CD4-positive, alpha-beta T cell treated with Interleukin-10 for 1 hour (primary cell): ENCODE measurements at regions not wholly inside any gene's neighbourhood (a gene's known extent, or its start where the extent isn't known, plus 50 kb on each side); places are given as distances from the start of the nearest gene placed in this dataset.
A peak's percentile ranks its signal among the peaks of the same experiment; 100 is the strongest.
"Not testable (repeated sequence)": the region's sequence is repeated elsewhere in the genome, so short reads cannot be mapped to it uniquely, and the experiment has no call there.

Experiments used
- DNase-seq: peaks from one replicate; pipeline ENCODE4 v3.0.0-alpha.2; 2020

DNA sequence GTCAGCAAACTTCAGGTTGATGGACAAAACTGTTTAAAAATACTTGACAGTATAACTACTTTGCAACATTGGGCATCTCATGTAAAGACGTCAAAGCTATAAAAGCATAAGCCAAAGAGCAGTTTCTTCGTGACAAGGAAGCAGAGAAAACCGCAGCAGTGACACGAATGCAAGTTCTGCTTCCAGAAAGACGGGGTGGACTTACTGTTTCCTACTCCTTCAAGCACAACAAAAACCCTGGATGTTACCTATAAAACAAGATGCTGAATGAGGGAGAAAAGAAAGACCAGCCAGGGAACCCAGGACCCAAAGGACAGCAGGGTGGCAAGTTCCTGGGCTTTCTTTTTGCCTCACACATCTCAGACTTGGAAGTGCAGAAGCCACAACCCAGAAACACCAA lies 98.0 kb downstream of the DLL1 start:
- no peak for DNase-seq

DNA sequence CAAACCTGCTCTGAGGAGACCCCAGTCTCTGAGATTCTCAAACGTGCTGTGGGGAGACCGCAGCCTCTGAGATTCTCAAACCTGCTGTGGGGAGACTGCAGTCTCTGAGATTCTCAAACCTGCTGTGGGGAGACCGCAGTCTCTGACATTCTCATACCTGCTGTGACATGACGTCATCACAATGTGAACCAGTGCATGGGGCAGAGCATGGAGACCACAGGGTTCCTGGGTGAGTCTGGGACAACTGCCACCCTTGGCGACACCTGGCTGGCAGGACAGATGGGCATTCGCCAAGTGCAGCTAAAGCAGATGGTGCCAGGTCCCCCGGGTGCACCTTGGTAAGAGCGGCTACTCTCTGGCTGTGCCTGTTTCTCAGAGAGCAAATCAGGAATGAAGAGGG lies 98.8 kb downstream of the DLL1 start:
- DNase-seq, result not testable (repeated sequence)

DNA sequence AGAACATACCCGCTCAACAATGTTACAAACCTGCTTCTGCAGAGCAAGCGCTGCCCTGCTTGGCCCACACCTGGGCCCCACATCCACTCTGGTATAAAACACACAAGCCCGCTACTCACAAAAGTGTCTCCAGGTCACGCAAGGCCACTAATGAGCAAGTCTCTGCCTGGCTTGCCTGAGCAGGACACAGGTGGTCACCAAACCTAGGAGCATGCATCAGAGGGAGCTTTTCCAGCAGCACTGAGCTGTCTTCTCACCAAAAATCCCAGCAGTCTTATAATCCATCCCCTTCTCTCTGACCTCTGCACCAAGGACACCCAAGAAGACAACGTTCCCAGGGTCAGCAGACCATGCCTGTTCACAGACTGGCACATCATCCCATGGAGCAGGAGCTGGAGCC lies 100.8 kb downstream of the DLL1 start:
- DNase-seq, result no peak

- DNase-seq, result no peak
Observed at GRCh38 chr6:170189236-170189635, 101.6 kb downstream of the DLL1 start.

GRCh38 chr6:170188571-170189001 lies 102.3 kb downstream of the DLL1 start:
- no peak for DNase-seq

- DNase-seq, result no peak
Observed at GRCh38 chr6:170187669-170188566, 103.0 kb downstream of the DLL1 start.

DNA sequence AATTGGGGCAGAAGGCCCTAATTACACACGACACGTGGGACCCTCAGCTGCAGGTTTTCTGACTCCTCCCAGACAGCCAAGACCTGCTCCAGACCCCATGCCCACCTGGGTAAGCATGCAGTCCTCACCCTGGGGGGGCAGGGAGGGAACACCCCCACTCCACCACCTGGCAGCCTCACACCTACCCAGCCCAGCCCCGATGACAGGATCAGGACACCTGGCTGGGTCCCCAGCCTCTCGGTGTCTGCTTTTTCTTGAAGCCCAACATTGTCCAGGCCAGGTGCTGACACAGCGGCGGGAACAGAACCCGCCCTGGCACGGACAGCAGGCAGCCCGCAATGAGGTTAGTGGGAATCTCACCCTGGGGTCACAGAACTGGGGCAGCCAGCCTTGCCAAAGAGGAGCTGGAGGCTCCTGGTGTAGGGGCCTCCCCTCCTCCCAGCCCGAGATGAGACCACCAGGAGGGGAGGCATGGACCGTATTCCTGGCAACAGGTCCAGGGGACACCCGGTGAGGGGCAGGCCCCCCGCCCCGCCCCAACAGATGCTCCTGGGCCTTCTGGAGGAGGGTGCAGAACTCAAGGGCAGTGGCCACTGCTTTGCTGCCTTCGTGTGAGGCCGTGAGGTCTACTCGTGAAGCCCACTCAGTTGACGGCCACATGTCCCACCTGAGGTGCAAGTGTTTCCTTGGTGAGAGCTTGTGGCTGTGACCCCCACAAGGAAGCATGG lies 103.8 kb downstream of the DLL1 start:
- DNase-seq, result no peak

DNA sequence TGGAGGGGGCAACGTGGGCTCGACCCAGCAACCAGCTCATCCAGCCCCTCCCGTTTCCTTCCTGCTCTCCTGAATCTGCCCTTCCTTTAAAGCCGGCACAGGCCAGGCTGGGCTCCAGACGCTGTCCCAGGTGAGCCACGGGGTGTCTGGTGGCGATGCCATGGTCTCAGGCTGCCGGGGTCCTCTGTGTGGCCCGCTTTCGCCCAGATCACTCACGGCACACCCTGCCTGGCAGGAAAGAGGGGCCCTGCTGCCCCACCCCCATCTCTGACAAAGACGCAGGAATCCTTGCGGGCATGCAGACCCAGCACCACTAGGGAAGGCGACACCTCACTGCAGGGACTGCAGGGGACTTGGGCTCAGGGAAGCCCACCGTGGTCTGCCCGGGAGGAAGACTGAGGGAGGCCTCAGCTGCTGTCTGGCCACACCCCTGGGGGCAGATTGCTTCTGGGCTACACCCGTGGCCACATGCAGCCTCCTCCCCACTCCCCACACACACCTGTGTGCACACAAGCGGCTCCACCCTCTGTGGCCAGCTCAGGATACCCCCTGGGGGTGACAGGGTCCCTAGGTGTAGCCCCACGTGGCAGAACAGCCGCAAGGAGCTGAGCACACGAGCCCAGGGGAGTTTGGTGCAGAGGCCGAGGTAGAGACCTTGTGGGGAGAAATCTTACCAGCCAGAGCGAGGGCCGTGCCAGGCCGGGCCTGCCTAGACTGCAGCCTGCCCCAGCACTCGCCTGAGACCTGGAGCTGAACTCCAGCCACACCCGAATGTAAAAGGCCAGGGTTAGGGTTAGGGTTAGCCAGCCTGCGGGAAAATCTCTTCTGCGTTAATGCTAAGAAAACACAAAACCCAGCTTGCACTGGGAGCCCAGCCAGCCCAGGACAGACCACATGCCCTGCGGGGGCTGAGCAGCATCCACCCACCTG lies 104.6 kb downstream of the DLL1 start:
- DNase-seq, result no peak

DNA sequence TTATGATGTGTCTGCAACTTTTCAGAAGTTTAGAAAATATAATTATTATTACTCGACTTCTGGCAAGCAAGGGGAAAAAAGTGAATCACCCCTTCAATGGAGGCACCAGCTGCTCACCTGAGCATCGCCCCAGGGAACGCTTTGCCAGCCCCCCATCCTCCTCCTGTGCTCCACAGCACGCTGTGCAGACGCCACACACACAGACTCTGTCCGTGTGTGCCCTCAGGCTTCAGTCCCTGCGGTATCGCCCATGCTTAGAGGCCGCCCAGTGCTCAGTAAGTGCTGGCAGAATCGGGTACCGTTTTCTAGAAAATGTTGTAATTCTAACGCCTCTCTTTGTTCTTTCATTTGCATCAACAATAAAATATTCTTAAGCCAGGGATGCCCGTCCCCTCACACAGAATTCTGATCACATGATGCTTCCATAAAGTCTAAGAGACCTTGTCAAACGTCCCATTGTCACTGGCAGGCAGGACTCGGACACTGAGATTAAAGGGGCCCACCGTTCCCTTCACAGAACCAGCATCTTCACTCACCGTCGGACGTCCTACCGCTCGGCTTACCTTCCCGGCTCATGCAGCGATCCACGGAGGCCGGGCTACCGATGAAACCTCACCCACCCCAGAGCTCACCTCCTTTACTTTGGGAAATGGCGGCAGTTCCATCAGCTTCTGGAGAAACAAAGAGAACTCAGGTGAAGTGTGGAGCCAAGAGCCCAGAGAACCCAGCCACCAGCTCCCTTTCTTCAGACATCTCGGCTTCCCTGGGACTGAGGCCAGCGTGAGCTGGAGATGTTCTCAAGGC lies 105.5 kb downstream of the DLL1 start:
- no peak for DNase-seq

GRCh38 chr6:170184316-170184715 lies 106.6 kb downstream of the DLL1 start:
- peak; percentile 7 for DNase-seq

- DNase-seq, result no peak
Observed at GRCh38 chr6:170183521-170183920, 107.4 kb downstream of the DLL1 start.

GRCh38 chr6:170182781-170183120 lies 108.1 kb downstream of the DLL1 start:
- DNase-seq, result no peak

DNA sequence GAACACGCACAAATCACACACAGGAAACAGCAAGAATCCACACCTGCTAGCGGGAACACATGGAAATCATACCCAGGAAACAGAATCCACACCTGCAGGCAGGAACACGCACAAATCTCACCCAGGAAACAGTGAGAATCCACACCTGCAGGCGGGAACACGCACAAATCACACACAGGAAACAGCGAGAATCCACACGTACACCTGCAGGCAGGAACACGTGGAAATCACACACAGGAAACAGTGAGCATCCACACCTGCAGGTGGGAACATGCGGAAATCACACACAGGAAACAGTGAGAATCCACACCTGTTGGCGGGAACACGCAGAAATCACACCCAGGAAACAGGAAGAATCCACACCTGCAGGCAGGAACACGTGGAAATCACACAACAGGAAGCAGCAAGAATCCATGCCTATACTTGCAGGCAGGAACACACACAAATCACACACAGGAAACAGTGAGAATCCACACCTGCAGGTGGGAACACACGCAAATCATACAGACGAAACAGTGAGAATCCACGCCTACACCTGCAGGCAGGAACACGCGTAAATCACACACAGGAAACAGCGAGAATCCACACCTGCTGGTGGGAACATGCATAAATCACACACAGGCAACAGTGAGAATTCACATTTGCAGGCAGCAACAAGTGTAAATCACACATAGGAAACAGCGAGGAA lies 108.6 kb downstream of the DLL1 start:
- DNase-seq, result no peak

GRCh38 chr6:170181338-170181690 lies 109.6 kb downstream of the DLL1 start:
- DNase-seq, result no peak

DNA sequence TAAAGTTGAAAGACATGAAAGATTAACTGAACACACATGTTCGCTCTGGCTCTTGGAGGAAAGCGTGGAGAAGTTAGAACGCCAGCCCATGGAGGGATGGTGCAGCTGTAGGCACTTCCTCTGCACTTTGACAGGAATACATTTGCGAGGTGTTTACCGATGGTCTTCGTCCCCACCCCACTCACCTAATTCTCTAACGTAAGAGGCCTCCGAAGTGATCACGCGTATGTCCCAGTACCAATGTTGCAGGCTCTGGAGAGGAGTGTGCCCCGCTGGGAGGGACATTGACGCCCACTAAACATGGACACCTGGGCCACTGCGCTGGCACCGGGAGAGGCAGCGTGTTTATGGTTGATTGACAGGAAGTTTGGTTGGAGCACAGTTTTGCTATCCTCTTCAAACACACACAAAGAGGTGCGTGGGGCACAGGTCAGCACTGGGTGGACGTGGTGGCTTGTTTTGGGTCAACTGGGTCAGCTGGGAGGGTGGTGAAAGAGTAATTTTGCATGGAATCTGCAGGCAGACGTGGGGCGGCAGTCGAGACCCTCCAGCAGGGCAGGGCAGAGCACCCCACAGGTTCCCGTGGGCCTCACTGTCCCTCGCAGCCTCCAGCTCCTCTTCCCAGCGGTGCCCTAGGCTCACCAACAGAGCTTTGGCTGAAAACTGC lies 110.1 kb downstream of the DLL1 start:
- DNase-seq, result no peak

GRCh38 chr6:170179616-170180324 lies 111.1 kb downstream of the DLL1 start:
- DNase-seq, result no peak

GRCh38 chr6:170178561-170179477 lies 112.1 kb downstream of the DLL1 start:
- no peak for DNase-seq

- no peak for DNase-seq
Observed at GRCh38 chr6:170177772-170178560, 112.9 kb downstream of the DLL1 start.
